Activated T-helper 2 cell treated with anti-CD3 and anti-CD28 coated beads, Interferon-gamma antibody, Interleukin-2, Interleukin-4, amounts not matched to agents 10 μg/mL and 5 μg/mL and 100 μg/mL, durations not matched to agents 14 hours and 24 hours and 36 hours (primary cell): ENCODE measurements at regions not wholly inside any gene's neighbourhood (a gene's known extent, or its start where the extent isn't known, plus 50 kb on each side); places are given as distances from the start of the nearest gene placed in this dataset.

ENCODE experiments used
- DNase-seq: peaks from one replicate; pipeline ENCODE4 v3.0.0; 2021; ENCODE audit warnings: low spot score
- H3K27ac Mint-ChIP-seq: one replicate; pipeline ENCODE4 v1.8.0; 2021; ENCODE audit warnings: mixed read lengths
- H3K27me3 Mint-ChIP-seq: one replicate; pipeline ENCODE4 v1.8.0; 2021; ENCODE audit warnings: low read depth, mixed read lengths
- H3K36me3 Mint-ChIP-seq: one replicate; pipeline ENCODE4 v1.8.0; 2021; ENCODE audit warnings: low read depth, mixed read lengths
- H3K4me1 Mint-ChIP-seq: one replicate; pipeline ENCODE4 v1.8.0; 2021; ENCODE audit warnings: low read depth, mixed read lengths
- H3K4me3 Mint-ChIP-seq: one replicate; pipeline ENCODE4 v1.8.0; 2021; ENCODE audit warnings: low read depth, mild to moderate bottlenecking, moderate library complexity, mixed read lengths
- H3K9me3 Mint-ChIP-seq: one replicate; pipeline ENCODE4 v1.8.0; 2021; ENCODE audit warnings: mixed read lengths
- intact Hi-C: fragments of 100-400 bp; cut with micrococcal nuclease; formaldehyde crosslinking; loops from one replicate; pipeline ENCODE4 v1.15.1; 2023

DNA sequence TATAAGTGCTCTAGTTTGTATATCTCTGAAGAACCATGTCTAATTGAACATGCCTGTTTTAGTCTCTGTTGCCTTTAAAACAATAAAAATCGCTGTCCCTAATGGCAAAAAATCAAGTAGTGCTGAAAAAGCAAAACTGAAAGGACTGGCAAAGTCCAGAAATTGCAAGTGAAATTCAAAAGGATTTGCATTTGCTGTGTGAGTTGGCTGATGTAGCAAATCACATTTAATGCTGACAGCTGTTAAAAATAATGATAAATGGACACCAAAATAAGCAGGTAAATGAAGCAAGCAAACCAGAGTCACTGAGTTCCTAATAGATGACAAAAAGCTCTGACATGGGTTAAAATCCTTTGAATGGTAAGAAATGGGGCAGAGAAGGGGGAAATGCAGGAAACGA is 874.1 kb downstream of the GRM8 start:
- no peak for DNase-seq
- Mint-ChIP-seq H3K4me1 (no peaks in the 10 kb centered on the region), H3K4me3 (no peak overlapping the region), H3K9me3 (peaks cover 8% of the 10 kb centered on the region), H3K36me3 (no peaks in the 10 kb centered on the region), H3K27me3 (no peaks in the 10 kb centered on the region), H3K27ac (no peak overlapping the region)
- intact Hi-C loops = no loop called here

DNA sequence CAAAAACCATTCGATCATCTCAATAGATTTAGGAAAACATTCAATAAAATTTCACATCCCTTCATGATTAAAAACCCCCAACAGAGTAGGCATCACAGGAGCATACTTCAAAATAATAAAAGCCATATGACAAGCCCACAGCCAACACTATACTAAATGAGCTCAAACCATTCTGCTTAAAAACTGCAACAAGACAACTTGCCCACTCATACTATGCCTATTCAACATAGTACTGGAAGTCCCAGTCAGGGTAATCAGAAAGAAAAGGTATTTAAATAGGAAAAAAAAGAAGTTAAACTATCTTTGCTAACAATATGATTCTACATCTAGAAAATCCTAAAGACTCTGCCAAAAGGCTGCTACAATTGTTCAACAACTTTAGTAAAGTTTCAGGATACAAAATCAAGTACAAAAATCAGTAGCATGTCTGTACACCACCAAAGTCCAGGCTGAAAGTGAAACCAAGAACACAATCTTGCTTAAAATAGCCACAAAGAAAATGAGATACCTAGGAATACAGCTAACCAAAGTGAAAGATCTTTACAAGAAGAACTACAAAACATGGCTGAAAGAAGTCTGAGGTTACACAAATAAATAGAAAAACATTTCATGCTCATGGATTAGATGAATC is 882.6 kb downstream of the GRM8 start:
- Mint-ChIP-seq H3K4me3 (no peak overlapping the region), H3K36me3 (no peaks in the 10 kb centered on the region), H3K27me3 (no peaks in the 10 kb centered on the region), H3K4me1 (no peaks in the 10 kb centered on the region), H3K27ac (no peak overlapping the region), H3K9me3 (peaks cover 15% of the 10 kb centered on the region)
- intact Hi-C loops = no loop called here
- no peak for DNase-seq

DNA sequence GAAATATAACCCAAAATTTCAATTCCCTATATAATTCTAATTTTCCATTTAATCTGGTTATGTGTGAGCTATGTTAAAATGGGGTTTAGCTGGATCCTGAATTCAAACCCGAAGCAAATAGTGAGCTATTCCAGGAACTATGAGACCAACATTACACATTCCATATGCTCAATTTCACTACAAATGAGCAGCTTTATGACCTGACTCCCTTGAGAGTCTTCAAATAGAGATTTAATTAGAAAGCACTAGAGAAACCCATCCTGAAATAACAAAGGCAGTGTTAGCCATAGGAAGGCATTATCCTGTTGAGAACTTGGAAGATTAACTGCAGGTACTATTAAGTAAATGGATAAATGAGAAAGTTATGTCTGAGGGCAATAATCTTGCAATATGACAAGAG is 890.0 kb downstream of the GRM8 start:
- Mint-ChIP-seq H3K36me3 (no peaks in the 10 kb centered on the region), H3K4me1 (no peaks in the 10 kb centered on the region), H3K9me3 (peaks cover 3% of the 10 kb centered on the region), H3K27ac (no peak overlapping the region), H3K4me3 (no peak overlapping the region), H3K27me3 (no peaks in the 10 kb centered on the region)
- DNase-seq = no peak
- intact Hi-C loops = no loop called here

DNA sequence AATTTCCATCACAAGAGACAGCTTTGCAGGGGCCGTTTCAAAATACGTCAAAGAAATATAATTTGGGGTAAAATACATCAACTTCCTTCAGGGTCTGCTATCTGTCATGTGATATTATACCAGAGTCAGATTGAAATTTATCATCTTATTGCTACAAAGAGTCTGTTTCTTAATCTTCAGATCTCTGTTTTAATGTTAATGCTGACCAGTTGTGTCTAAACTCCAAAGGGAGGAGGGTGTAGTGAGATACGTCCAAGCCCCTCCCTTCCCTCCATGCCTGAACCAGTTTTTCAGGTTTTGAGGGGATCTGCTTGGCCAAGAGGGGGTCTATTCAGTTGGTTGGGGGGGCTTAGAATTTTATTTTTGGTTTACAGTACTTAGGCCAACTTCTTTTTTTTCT is 891.6 kb downstream of the GRM8 start:
- peaks cover 3% of the 10 kb centered on the region for H3K9me3 Mint-ChIP-seq
- intact Hi-C loops = no loop called here
- H3K4me3 Mint-ChIP-seq = no peak overlapping the region
- H3K4me1 Mint-ChIP-seq = no peaks in the 10 kb centered on the region
- no peaks in the 10 kb centered on the region for H3K27me3 Mint-ChIP-seq
- no peak for DNase-seq
- H3K36me3 Mint-ChIP-seq = no peaks in the 10 kb centered on the region
- no peak overlapping the region for H3K27ac Mint-ChIP-seq

DNA sequence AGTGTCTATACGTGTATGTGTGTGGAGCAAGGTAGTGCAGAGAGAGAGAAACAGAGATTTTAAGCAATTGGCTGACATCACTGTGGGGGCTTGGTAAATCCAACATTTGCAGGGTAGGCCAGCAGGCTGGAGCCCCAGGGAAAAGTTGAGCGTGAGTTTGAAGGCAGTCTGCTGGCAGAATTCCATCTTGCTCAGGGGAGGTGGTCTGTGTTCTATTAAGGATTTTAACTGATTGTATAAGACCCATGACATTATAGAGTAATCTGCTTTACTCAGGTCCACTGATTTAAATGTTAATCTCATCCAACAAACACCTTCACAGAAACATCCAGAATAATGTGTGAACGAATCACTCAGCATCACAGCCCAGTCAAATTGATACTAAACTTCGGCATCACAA is 912.9 kb downstream of the GRM8 start:
- no peaks in the 10 kb centered on the region for H3K4me1 Mint-ChIP-seq
- no peak for DNase-seq
- no peak overlapping the region for H3K4me3 Mint-ChIP-seq
- no peaks in the 10 kb centered on the region for H3K27me3 Mint-ChIP-seq
- no peaks in the 10 kb centered on the region for H3K36me3 Mint-ChIP-seq
- H3K27ac Mint-ChIP-seq = no peak overlapping the region
- intact Hi-C loops = no loop called here
- H3K9me3 Mint-ChIP-seq = peaks cover 23% of the 10 kb centered on the region

DNA sequence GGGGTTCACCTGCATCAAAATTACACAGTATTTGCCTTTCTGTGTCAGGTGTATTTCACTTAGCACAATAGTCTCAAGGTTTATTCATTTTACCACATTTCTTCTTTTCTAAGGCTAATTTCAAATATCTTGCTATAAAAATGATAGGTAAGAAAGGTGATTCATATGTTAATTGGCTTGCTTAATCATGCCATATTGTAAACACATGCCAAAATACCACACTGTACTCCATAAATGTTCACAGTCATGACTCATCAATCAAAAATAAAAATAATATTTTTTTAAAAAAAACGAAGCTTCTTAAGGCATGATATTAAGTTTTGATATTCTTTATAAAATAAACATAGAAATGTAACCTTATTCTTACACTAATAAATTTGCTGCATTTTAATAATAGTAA is 947.1 kb downstream of the GRM8 start:
- Mint-ChIP-seq H3K27me3 (no peaks in the 10 kb centered on the region), H3K9me3 (peaks cover 17% of the 10 kb centered on the region), H3K27ac (no peak overlapping the region), H3K36me3 (no peaks in the 10 kb centered on the region), H3K4me3 (no peak overlapping the region), H3K4me1 (no peaks in the 10 kb centered on the region)
- intact Hi-C loops = no loop called here
- DNase-seq = no peak

DNA sequence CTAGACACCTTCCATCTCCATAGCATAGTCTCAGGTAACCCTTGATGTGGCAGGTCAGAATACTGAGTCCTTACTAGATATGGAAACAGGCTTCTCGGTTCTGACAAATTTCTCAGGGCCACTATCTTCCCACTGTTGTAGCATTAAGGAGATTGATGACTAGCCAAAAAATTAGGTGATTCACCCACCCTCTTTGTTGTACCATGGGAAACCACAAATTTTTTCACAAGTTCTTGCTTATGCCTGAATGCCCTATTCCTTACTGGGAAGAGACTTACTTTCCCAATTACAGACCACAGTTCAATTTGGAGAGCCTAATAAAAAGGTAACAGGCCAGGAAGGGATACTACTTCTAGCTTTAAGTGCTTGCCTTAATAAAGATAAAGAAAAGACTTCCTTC is 948.8 kb downstream of the GRM8 start:
- intact Hi-C loops = no loop called here
- Mint-ChIP-seq H3K9me3 (peaks cover 17% of the 10 kb centered on the region), H3K27me3 (no peaks in the 10 kb centered on the region), H3K36me3 (no peaks in the 10 kb centered on the region), H3K4me3 (no peak overlapping the region), H3K27ac (no peak overlapping the region), H3K4me1 (no peaks in the 10 kb centered on the region)
- DNase-seq = no peak

DNA sequence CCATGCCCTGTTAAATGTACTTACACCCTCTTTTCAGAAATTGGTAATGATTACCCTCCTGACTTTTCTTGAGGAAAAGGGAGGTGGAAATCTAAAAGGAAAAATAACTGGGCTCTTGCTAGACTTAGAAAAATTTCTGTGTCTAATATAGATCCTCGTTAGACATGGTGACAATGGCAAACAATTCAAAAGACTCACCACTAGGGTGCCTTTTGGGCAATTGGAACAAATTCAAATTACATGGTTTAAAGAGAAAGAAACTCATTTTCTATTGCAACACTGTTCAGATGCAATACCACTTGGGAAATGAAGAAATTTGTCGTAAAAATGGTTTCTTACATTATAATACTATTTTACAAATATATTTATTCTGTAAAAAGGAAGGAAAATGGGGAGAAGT is 950.1 kb downstream of the GRM8 start:
- intact Hi-C loops = no loop called here
- no peaks in the 10 kb centered on the region for H3K36me3 Mint-ChIP-seq
- H3K9me3 Mint-ChIP-seq = peaks cover 22% of the 10 kb centered on the region
- H3K27ac Mint-ChIP-seq = no peak overlapping the region
- no peaks in the 10 kb centered on the region for H3K27me3 Mint-ChIP-seq
- H3K4me1 Mint-ChIP-seq = no peaks in the 10 kb centered on the region
- DNase-seq = no peak
- H3K4me3 Mint-ChIP-seq = no peak overlapping the region

DNA sequence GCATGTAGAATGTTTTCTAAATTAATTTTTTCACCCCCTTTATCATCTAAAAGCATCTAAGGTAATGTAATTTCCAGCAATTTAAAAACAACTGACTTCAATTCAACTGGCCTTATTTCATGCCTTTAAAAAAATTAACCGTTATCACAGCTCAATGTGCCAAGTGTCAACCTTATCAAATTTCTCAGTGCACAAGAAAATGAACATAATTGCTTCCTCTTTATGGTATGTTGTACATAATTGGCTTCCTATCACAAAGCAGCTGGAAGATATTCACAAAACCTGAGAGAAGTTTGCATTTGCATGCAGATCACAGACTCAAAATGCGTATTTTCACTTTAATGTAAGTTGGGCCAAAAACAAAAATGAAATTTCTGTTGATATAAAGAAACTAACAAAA is 966.4 kb downstream of the GRM8 start:
- peaks cover 15% of the 10 kb centered on the region for H3K9me3 Mint-ChIP-seq
- intact Hi-C loops = no loop called here
- no peaks in the 10 kb centered on the region for H3K4me1 Mint-ChIP-seq
- DNase-seq = no peak
- no peak overlapping the region for H3K4me3 Mint-ChIP-seq
- no peaks in the 10 kb centered on the region for H3K27me3 Mint-ChIP-seq
- no peaks in the 10 kb centered on the region for H3K36me3 Mint-ChIP-seq
- H3K27ac Mint-ChIP-seq = no peak overlapping the region

DNA sequence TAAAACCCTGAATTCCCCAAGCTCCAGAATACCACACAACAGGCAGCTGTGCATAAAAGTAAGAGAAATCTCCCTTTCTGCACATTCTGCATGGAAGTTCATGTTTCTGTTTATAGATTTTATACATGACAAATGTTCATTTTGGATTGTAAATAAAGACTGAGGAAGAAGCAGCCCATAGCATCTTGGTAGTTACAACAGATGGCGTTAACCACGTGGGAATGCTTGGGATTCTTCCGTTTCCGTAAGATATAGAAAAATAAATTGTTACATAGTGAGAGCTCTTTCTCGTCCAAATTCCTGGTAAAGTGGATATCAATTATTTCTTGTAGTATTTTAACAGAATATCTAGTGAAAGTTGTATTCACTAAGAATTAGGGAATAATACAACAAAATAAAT is 1016.5 kb downstream of the GRM8 start:
- no peak for DNase-seq
- H3K27me3 Mint-ChIP-seq = no peaks in the 10 kb centered on the region
- H3K36me3 Mint-ChIP-seq = no peaks in the 10 kb centered on the region
- no peak overlapping the region for H3K4me3 Mint-ChIP-seq
- H3K9me3 Mint-ChIP-seq = peaks cover 15% of the 10 kb centered on the region
- no peak overlapping the region for H3K27ac Mint-ChIP-seq
- intact Hi-C loops = no loop called here
- no peaks in the 10 kb centered on the region for H3K4me1 Mint-ChIP-seq

DNA sequence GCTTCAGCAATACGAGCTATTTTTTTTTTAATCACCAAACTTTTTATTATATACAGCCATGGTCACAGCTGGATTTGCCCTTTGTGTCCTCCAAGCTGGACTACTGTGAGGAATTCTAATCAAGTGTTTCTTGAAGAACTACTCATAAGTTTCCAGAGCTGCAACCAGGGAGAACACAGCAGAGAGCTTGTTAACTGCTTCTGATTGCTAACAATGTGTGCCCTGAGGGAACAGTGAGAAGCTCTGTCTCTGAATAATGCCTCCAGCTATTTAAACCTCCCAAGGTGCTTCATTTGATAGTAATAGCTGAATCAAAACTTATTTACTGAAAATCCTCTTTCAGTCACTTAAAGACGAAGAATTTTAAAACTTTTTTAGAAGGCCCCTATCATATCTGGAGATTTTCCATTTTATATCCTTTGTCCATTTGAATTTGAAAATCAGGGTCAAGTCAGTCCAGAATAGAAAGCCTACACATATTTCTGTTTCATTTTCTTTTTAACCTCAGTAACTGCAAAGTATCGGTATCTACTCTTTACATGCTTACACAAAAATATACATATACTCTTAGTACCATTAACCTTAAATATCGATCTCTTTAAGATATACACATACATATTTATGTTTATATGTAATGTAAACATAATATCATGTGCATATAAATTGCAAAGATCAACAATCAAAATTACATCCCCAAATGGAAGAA is 1024.2 kb downstream of the GRM8 start:
- no peak overlapping the region for H3K4me3 Mint-ChIP-seq
- no peak for DNase-seq
- H3K27me3 Mint-ChIP-seq = no peaks in the 10 kb centered on the region

DNA sequence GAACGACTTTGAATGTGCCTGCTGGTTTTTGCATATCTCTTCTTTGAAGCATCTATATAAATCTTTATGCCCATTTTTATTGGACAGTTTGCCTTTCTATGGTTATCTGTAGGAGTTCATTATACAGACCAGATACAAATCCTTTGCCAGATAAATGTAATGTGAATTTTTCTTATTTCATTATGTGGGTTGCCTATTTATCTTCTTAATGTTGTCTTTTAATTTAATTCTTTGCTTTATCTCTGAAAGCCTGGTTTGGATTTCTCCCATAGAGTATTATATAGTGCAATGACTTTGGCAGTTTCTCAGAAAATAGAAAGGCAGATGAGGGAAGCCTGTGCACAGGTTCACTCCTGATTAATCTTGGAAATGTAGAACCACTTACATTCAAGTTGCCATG is 1025.1 kb downstream of the GRM8 start:
- H3K9me3 Mint-ChIP-seq = peaks cover 9% of the 10 kb centered on the region
- intact Hi-C loops = no loop called here
- no peak overlapping the region for H3K27ac Mint-ChIP-seq
- no peak overlapping the region for H3K4me3 Mint-ChIP-seq
- H3K36me3 Mint-ChIP-seq = no peaks in the 10 kb centered on the region
- H3K27me3 Mint-ChIP-seq = no peaks in the 10 kb centered on the region
- no peak for DNase-seq
- H3K4me1 Mint-ChIP-seq = no peaks in the 10 kb centered on the region

More for the DNA sequence above, 1024.2 kb downstream of the GRM8 start:
- Mint-ChIP-seq H3K9me3 (peaks cover 14% of the 10 kb centered on the region), H3K36me3 (no peaks in the 10 kb centered on the region), H3K27ac (no peak overlapping the region), H3K4me1 (no peaks in the 10 kb centered on the region)
- intact Hi-C loops = no loop called here

DNA sequence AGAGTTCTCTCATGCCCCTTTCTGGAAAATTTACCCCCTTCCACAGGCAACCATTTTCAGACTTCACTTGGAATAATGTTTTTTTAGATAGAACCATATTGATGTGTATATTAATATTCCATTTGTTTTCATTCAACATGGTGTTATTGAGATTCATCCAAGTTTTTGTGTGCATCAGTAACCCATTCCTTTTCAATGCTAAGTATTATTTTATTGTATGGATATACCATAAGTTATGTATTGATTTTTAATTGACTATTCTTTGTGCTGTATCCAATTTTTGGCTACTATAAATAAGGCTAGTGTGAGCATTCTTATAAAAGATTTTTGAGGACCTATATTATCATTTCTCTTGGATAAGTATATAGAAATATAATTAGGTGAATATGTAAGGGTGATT is 1025.7 kb downstream of the GRM8 start:
- Mint-ChIP-seq H3K4me3 (no peak overlapping the region), H3K27ac (no peak overlapping the region), H3K36me3 (no peaks in the 10 kb centered on the region), H3K4me1 (no peaks in the 10 kb centered on the region), H3K9me3 (peaks cover 14% of the 10 kb centered on the region), H3K27me3 (no peaks in the 10 kb centered on the region)
- intact Hi-C loops = no loop called here
- no peak for DNase-seq

DNA sequence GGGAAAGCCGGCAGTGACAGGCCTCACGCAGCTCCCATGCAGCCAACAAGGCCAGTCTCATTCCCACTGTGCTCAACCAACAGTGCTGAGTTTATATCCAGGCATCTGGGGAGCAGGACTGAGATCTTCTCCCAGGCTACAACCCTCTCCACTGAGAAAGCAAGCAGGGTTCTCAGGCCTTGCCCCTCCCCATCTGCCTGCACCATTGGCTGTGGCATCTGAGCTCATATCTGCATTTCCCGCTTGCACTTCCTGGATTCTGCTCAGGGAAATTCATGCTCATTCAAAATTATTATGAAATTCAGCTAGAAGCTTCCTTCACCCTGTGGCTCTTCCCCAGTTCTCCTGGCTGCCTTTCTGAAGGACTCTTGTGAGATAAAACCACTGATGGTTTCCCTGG is 1029.0 kb downstream of the GRM8 start:
- Mint-ChIP-seq H3K9me3 (peaks cover 39% of the 10 kb centered on the region), H3K4me3 (no peak overlapping the region), H3K4me1 (no peaks in the 10 kb centered on the region), H3K27me3 (no peaks in the 10 kb centered on the region), H3K36me3 (no peaks in the 10 kb centered on the region), H3K27ac (no peak overlapping the region)
- intact Hi-C loops = no loop called here
- DNase-seq = no peak
